Ishikawa (cell line): ENCODE measurements at regions not wholly inside any gene's neighbourhood (a gene's known extent, or its start where the extent isn't known, plus 50 kb on each side); places are given as distances from the start of the nearest gene placed in this dataset.

ENCODE experiments used
- EP300 ChIP-seq: IDR thresholded peaks from 2 replicates; pipeline ENCODE4 v1.6.1; 2012; ENCODE audit warnings: borderline replicate concordance
- NFIC ChIP-seq: IDR thresholded peaks from 2 replicates; pipeline ENCODE4 v1.6.1; 2012
- RAD21 ChIP-seq: IDR thresholded peaks from 2 replicates; pipeline ENCODE4 v1.6.1; 2012; ENCODE audit warnings: low read depth
- REST ChIP-seq: IDR thresholded peaks from 2 replicates; pipeline ENCODE4 v1.6.1; 2012; ENCODE audit warnings: low read depth, mild to moderate bottlenecking
- TCF12 ChIP-seq: IDR thresholded peaks from 2 replicates; pipeline ENCODE4 v1.6.1; 2012; ENCODE audit warnings: low read depth
- YY1 ChIP-seq: IDR thresholded peaks from 2 replicates; pipeline ENCODE4 v1.6.1; 2012; ENCODE audit warnings: low read depth

- TF ChIP-seq REST (no peak), EP300 (no peak), TCF12 (no peak), YY1 (no peak), NFIC (no peak), RAD21 (no peak)
Observed at GRCh38 chr7:28292834-28293526, 112.4 kb upstream of the JAZF1 start.
